ENCODE measurements at regions not wholly inside any gene's neighbourhood (a gene's known extent, or its start where the extent isn't known, plus 50 kb on each side); places are given as distances from the start of the nearest gene placed in this dataset.

- DNase-seq (no peak), ATAC-seq (ENCODE audit: low read depth) (no peak)
- H3K4me2 ChIP-seq (replicated peaks; ENCODE audit: low read depth, low read length, poor library complexity, severe bottlenecking) = no peak overlapping the region
- no peaks in the 10 kb centered on the region for H3K9me3 Mint-ChIP-seq (ENCODE audit: insufficient read depth)
- no peaks in the 10 kb centered on the region for H3K36me3 ChIP-seq (replicated peaks in 1 of 2; ENCODE audit: control extremely low read depth in 1 of 2, control insufficient read depth in 1 of 2, extremely low read depth in 1 of 2, insufficient read depth in 2 of 2, low read length in 1 of 2)
- no peak overlapping the region for H2AFZ ChIP-seq (ENCODE audit: insufficient read depth, low read depth, low read length, poor library complexity, severe bottlenecking)
- no peaks in the 10 kb centered on the region for H3K4me1 ChIP-seq (ENCODE audit: control insufficient read depth in 2 of 2, insufficient read depth in 2 of 2, low read length in 2 of 2)
- peaks cover 0 to 4% (median 0%) of the 10 kb centered on the region in 4 experiments for H3K27me3 ChIP-seq (replicated peaks in 1 of 4; ENCODE audit: control extremely low read depth in 1 of 4, control insufficient read depth in 3 of 4, insufficient read depth in 4 of 4, low read length in 3 of 4)
- ChIA-PET POLR2A (no interaction called here), CTCF (interaction anchor here (0.7 kb wide), 1 partner anchor 591 kb away, joined by 3 read pairs; no protein-coding TSS in a partner anchor)
- no peaks in the 10 kb centered on the region for H3K9me3 ChIP-seq (ENCODE audit: control extremely low read depth in 1 of 3, control insufficient read depth in 2 of 3, insufficient read depth in 1 of 3, low read length in 2 of 3)
- no peaks in the 10 kb centered on the region for H3K4me1 Mint-ChIP-seq
- no peak for TF ChIP-seq EZH2 (IDR thresholded peaks at IDR 0.05; ENCODE audit: borderline replicate concordance, insufficient read depth, low read depth, low read length, poor library complexity, severe bottlenecking)
- no peak for TF ChIP-seq CTCF (IDR thresholded peaks at IDR 0.05)
- no peak overlapping the region for H3K4me3 ChIP-seq (ENCODE audit: control extremely low read depth in 1 of 5, extremely low read depth in 1 of 5, insufficient read depth in 1 of 5, low read depth in 2 of 5, low read length in 4 of 5)
- 100% methylated on average over 2 of the region's 5 CpGs for WGBS (ENCODE audit: insufficient coverage)
- no peak overlapping the region for H3K27ac ChIP-seq (ENCODE audit: low read length in 2 of 2)
- H3K27ac Mint-ChIP-seq = no peak overlapping the region
- no peaks in the 10 kb centered on the region for H4K20me1 ChIP-seq (ENCODE audit: control insufficient read depth, insufficient read depth, low read length, poor library complexity, severe bottlenecking)
- intact Hi-C loops (cut with micrococcal nuclease) = no loop called here
- no peaks in the 10 kb centered on the region for H3K79me2 ChIP-seq (ENCODE audit: control insufficient read depth, insufficient read depth, low read length)
- no peak overlapping the region for H3K9ac ChIP-seq (ENCODE audit: low read length)
- H3K27me3 Mint-ChIP-seq = peaks cover 11% of the 10 kb centered on the region
- H3K4me3 Mint-ChIP-seq = no peak overlapping the region
Measured at GRCh38 chr7:26483843-26484242, 192.2 kb downstream of the SNX10 start.

- no peak overlapping the region for H3K4me2 ChIP-seq (replicated peaks; ENCODE audit: low read depth, low read length, poor library complexity, severe bottlenecking)
- peaks cover 0 to 4% (median 0%) of the 10 kb centered on the region in 4 experiments for H3K27me3 ChIP-seq (replicated peaks in 1 of 4; ENCODE audit: control extremely low read depth in 1 of 4, control insufficient read depth in 3 of 4, insufficient read depth in 4 of 4, low read length in 3 of 4)
- peaks cover 17% of the 10 kb centered on the region for H3K27me3 Mint-ChIP-seq
Measured at GRCh38 chr7:26485367-26485934, 193.8 kb downstream of the SNX10 start.

More at GRCh38 chr7:26485367-26485934, 193.8 kb downstream of the SNX10 start:
- ChIA-PET CTCF (interaction anchor here (0.7 kb wide), 1 partner anchor 591 kb away, joined by 3 read pairs; no protein-coding TSS in a partner anchor), POLR2A (no interaction called here)
- no peak for DNase-seq
- Histone ChIP-seq H4K20me1 (ENCODE audit: control insufficient read depth, insufficient read depth, low read length, poor library complexity, severe bottlenecking) (no peaks in the 10 kb centered on the region), H3K4me1 (ENCODE audit: control insufficient read depth in 2 of 2, insufficient read depth in 2 of 2, low read length in 2 of 2) (no peaks in the 10 kb centered on the region), H3K4me3 (ENCODE audit: control extremely low read depth in 1 of 5, extremely low read depth in 1 of 5, insufficient read depth in 1 of 5, low read depth in 2 of 5, low read length in 4 of 5) (no peak overlapping the region), H3K9me3 (ENCODE audit: control extremely low read depth in 1 of 3, control insufficient read depth in 2 of 3, insufficient read depth in 1 of 3, low read length in 2 of 3) (no peaks in the 10 kb centered on the region), H3K27ac (ENCODE audit: low read length in 2 of 2) (no peak overlapping the region), H3K9ac (ENCODE audit: low read length) (no peak overlapping the region), H2AFZ (ENCODE audit: insufficient read depth, low read depth, low read length, poor library complexity, severe bottlenecking) (no peak overlapping the region), H3K79me2 (ENCODE audit: control insufficient read depth, insufficient read depth, low read length) (no peaks in the 10 kb centered on the region), H3K36me3 (replicated peaks in 1 of 2; ENCODE audit: control extremely low read depth in 1 of 2, control insufficient read depth in 1 of 2, extremely low read depth in 1 of 2, insufficient read depth in 2 of 2, low read length in 1 of 2) (no peaks in the 10 kb centered on the region)
- no CpG with 5 or more reads among the region's 6 CpGs for whole genome bisulfite sequencing (ENCODE audit: insufficient coverage)
- Mint-ChIP-seq H3K9me3 (ENCODE audit: insufficient read depth) (no peaks in the 10 kb centered on the region), H3K4me1 (no peaks in the 10 kb centered on the region), H3K4me3 (no peak overlapping the region), H3K27ac (no peak overlapping the region)
- ATAC-seq (ENCODE audit: low read depth) = no peak
- TF ChIP-seq EZH2 (IDR thresholded peaks at IDR 0.05; ENCODE audit: borderline replicate concordance, insufficient read depth, low read depth, low read length, poor library complexity, severe bottlenecking) (no peak), CTCF (IDR thresholded peaks at IDR 0.05) (no peak)
- intact Hi-C loops (cut with micrococcal nuclease) = no loop called here

Data from B cell (primary cell).